Vagina (tissue), 2 donors: ENCODE measurements at regions not wholly inside any gene's neighbourhood (a gene's known extent, or its start where the extent isn't known, plus 50 kb on each side); places are given as distances from the start of the nearest gene placed in this dataset.

Experiments
- POLR2A ChIP-seq, 2 donors: fragments of 450-650 bp; IDR thresholded peaks; one replicate each; pipeline ENCODE4 v1.6.1; 2017; ENCODE audit warnings: antibody characterized with exemption in 2 of 2, mild to moderate bottlenecking in 2 of 2, moderate library complexity in 2 of 2
- POLR2AphosphoS5 ChIP-seq, 2 donors: sonication (generic); formaldehyde crosslinking; IDR thresholded peaks; one replicate each; pipeline ENCODE4 v1.9.0; 2017; ENCODE audit warnings: antibody characterized with exemption in 2 of 2, mild to moderate bottlenecking in 2 of 2, low read depth in 1 of 2; ENCODE audit not compliant: insufficient read depth in 1 of 2
- TF ChIP-seq, protein P1 (sequence below), 3 experiments: fragments of 450-650 bp in 2 of 3; fragments of 200-600 bp in 1 of 3; sonication (generic) in 1 of 3; IDR thresholded peaks; one replicate each; pipeline ENCODE4 v1.5.1; 2017 to 2019; ENCODE audit warnings: antibody characterized with exemption in 3 of 3, mild to moderate bottlenecking in 2 of 3, moderate library complexity in 2 of 3

DNA sequence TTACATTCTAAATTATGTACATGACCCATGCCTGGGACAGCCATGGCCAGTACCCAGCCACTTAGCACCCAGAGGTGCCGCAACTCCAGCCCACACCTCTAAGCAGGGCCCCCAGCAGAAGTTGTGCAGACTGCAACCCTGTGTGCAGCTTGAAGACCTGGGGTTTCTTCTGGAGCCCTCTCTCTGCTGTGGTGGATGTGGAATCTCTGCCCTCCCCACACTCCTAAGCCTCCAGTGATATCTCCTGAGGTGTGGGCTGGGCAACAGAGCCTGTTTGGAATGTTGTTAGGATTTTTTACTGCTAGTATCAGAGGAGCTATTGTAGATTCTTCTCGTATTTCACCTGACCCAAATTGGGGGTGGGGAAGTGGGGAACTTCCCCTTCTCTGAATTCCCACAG, 59.4 kb upstream of the TUNAR start:
- TF ChIP-seq, protein P1, sequence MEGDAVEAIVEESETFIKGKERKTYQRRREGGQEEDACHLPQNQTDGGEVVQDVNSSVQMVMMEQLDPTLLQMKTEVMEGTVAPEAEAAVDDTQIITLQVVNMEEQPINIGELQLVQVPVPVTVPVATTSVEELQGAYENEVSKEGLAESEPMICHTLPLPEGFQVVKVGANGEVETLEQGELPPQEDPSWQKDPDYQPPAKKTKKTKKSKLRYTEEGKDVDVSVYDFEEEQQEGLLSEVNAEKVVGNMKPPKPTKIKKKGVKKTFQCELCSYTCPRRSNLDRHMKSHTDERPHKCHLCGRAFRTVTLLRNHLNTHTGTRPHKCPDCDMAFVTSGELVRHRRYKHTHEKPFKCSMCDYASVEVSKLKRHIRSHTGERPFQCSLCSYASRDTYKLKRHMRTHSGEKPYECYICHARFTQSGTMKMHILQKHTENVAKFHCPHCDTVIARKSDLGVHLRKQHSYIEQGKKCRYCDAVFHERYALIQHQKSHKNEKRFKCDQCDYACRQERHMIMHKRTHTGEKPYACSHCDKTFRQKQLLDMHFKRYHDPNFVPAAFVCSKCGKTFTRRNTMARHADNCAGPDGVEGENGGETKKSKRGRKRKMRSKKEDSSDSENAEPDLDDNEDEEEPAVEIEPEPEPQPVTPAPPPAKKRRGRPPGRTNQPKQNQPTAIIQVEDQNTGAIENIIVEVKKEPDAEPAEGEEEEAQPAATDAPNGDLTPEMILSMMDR (IDR thresholded peaks at IDR 0.05) = no peak
- no peak for TF ChIP-seq POLR2A (IDR thresholded peaks at IDR 0.05)
- no peak for TF ChIP-seq POLR2AphosphoS5 (IDR thresholded peaks at IDR 0.05; ENCODE audit: insufficient read depth in 1 of 2, low read depth in 1 of 2)
